GM12892 (cell line): ENCODE measurements at regions not wholly inside any gene's neighbourhood (a gene's known extent, or its start where the extent isn't known, plus 50 kb on each side); places are given as distances from the start of the nearest gene placed in this dataset.

Experiments
- POLR2A ChIP-seq: IDR thresholded peaks from 2 replicates; pipeline ENCODE4 v1.6.1; 2011; ENCODE audit warnings: low read depth, low read length, control low read depth
- POLR2AphosphoS5 ChIP-seq: IDR thresholded peaks from 2 replicates; pipeline ENCODE4 v1.6.1; 2011; ENCODE audit warnings: low read depth, low read length, control low read depth

DNA sequence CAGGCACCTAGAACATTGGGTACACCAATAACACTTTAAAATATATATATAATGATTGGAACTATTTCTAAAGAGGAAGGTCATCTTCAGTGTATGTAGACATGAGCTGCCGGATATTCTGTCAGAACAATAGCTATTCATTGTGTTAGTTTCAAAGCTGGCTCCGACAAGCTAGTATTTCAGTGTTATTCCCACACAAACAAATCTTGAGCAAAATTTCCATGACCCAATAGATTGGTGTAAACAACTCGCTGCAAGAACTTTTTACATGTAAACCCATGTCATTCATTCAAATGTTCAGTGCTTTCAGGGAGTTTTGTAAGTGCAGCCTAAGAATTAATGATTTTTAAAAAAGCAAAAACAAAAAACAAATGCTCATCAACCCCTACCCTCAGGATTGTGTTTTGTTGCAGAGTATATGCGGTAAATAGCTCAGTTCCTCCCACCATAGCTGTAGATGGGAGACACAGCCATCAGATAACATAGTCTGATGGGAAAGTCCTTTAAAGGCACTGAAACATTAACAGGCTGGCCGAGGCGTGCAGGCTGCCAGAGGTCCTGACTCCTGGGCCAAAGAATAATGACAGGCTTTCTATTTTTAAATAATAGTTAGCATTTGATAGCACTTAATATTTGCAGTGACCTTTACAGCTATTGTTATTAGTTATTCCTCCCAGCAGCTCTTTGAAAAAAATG lies 150.3 kb upstream of the ARHGAP5 start:
- no peak for TF ChIP-seq POLR2A
- TF ChIP-seq POLR2AphosphoS5, result no peak
